ENCODE measurements at regions not wholly inside any gene's neighbourhood (a gene's known extent, or its start where the extent isn't known, plus 50 kb on each side); places are given as distances from the start of the nearest gene placed in this dataset.

DNA sequence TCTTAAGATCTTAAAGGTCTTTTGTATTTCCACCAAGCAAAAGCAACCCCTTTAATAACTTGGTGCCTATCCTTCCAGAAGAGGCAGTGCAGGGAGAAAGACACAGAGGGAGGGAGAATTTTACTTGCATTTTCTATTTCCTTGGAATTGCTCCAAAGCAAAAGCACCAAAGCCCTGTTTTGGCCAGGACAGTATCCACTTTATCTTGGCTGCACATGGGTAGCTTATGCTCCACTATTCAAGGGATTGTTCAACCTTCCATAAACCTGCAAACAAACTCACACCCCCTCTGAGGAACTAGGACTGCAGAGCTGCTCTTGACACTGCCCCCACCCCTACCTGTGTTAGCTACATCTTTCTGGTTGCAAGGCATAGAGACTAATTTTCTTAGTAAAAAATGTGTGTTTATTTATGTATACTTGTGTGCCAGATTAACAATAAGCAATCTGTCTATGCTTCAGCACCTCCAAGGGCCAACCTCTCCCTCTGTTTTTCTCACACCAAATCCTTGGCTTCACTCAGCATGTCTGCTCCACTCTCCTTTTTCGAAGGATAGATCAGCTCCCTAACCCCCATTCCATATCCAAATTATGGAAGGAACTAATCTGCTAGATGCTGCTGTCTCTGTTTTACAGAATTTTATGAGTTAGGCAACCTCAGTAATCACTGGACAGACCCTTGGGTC, 68.1 kb upstream of the KLF12 start:
- H3K27me3 Mint-ChIP-seq (ENCODE audit: insufficient read depth, low read depth, poor library complexity), result no peaks in the 10 kb centered on the region
- no peak overlapping the region for H3K27ac ChIP-seq (ENCODE audit: low read depth)
- no peak overlapping the region for H2AFZ ChIP-seq
- H3K4me3 Mint-ChIP-seq, result no peak overlapping the region
- H3K4me2 ChIP-seq, result no peak overlapping the region
- no peak overlapping the region for H3K27ac Mint-ChIP-seq
- no peaks in the 10 kb centered on the region for H3K79me2 ChIP-seq (replicated peaks; ENCODE audit: insufficient read depth)
- peaks cover 10% of the 10 kb centered on the region; the same call in 1 of the 3 replicates for H3K36me3 Mint-ChIP-seq (ENCODE audit: low read depth)
- no peak overlapping the region for H3K4me3 ChIP-seq
- no peaks in the 10 kb centered on the region for H3K27me3 ChIP-seq (ENCODE audit: insufficient read depth)
- H3K9me2 ChIP-seq (ENCODE audit: insufficient read depth), result no peaks in the 10 kb centered on the region
- H3K4me1 Mint-ChIP-seq, result peaks cover 8% of the 10 kb centered on the region; the same call in 2 of the 3 replicates
- H3F3A ChIP-seq (replicated peaks; ENCODE audit: low read depth), result no peaks in the 10 kb centered on the region
- H3K9me3 Mint-ChIP-seq, result peaks cover 27% of the 10 kb centered on the region
- no peaks in the 10 kb centered on the region for H3K4me1 ChIP-seq (ENCODE audit: insufficient read depth)
- no peaks in the 10 kb centered on the region for H3K36me3 ChIP-seq (ENCODE audit: insufficient read depth)
- TF ChIP-seq, protein P1, sequence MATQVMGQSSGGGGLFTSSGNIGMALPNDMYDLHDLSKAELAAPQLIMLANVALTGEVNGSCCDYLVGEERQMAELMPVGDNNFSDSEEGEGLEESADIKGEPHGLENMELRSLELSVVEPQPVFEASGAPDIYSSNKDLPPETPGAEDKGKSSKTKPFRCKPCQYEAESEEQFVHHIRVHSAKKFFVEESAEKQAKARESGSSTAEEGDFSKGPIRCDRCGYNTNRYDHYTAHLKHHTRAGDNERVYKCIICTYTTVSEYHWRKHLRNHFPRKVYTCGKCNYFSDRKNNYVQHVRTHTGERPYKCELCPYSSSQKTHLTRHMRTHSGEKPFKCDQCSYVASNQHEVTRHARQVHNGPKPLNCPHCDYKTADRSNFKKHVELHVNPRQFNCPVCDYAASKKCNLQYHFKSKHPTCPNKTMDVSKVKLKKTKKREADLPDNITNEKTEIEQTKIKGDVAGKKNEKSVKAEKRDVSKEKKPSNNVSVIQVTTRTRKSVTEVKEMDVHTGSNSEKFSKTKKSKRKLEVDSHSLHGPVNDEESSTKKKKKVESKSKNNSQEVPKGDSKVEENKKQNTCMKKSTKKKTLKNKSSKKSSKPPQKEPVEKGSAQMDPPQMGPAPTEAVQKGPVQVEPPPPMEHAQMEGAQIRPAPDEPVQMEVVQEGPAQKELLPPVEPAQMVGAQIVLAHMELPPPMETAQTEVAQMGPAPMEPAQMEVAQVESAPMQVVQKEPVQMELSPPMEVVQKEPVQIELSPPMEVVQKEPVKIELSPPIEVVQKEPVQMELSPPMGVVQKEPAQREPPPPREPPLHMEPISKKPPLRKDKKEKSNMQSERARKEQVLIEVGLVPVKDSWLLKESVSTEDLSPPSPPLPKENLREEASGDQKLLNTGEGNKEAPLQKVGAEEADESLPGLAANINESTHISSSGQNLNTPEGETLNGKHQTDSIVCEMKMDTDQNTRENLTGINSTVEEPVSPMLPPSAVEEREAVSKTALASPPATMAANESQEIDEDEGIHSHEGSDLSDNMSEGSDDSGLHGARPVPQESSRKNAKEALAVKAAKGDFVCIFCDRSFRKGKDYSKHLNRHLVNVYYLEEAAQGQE (IDR thresholded peaks at IDR 0.05; ENCODE audit: unreplicated experiment), result no peak
- TF ChIP-seq, protein P2, sequence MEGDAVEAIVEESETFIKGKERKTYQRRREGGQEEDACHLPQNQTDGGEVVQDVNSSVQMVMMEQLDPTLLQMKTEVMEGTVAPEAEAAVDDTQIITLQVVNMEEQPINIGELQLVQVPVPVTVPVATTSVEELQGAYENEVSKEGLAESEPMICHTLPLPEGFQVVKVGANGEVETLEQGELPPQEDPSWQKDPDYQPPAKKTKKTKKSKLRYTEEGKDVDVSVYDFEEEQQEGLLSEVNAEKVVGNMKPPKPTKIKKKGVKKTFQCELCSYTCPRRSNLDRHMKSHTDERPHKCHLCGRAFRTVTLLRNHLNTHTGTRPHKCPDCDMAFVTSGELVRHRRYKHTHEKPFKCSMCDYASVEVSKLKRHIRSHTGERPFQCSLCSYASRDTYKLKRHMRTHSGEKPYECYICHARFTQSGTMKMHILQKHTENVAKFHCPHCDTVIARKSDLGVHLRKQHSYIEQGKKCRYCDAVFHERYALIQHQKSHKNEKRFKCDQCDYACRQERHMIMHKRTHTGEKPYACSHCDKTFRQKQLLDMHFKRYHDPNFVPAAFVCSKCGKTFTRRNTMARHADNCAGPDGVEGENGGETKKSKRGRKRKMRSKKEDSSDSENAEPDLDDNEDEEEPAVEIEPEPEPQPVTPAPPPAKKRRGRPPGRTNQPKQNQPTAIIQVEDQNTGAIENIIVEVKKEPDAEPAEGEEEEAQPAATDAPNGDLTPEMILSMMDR (conservative IDR thresholded peaks at IDR 0.05; ENCODE audit: low read depth in 2 of 2), result no peak
- no peak for TF ChIP-seq NANOG (IDR thresholded peaks at IDR 0.05; ENCODE audit: borderline replicate concordance)
- no peak for TF ChIP-seq ZNF331 (CRISPR knock-in tag; IDR thresholded peaks at IDR 0.05; ENCODE audit: low read depth)
- TF ChIP-seq, protein P3, sequence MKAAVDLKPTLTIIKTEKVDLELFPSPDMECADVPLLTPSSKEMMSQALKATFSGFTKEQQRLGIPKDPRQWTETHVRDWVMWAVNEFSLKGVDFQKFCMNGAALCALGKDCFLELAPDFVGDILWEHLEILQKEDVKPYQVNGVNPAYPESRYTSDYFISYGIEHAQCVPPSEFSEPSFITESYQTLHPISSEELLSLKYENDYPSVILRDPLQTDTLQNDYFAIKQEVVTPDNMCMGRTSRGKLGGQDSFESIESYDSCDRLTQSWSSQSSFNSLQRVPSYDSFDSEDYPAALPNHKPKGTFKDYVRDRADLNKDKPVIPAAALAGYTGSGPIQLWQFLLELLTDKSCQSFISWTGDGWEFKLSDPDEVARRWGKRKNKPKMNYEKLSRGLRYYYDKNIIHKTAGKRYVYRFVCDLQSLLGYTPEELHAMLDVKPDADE (IDR thresholded peaks at IDR 0.05), result no peak
- no peak for TF ChIP-seq EZH2 (IDR thresholded peaks at IDR 0.05; ENCODE audit: low read depth, unreplicated experiment)
- TF ChIP-seq ZNF114 (CRISPR knock-in tag; IDR thresholded peaks at IDR 0.05), result no peak
- no peak for DNase-seq (ENCODE audit: low spot score)
- no peaks in the 10 kb centered on the region for H4K20me1 ChIP-seq (replicated peaks; ENCODE audit: insufficient read depth)
- no peak for ATAC-seq

DNA sequence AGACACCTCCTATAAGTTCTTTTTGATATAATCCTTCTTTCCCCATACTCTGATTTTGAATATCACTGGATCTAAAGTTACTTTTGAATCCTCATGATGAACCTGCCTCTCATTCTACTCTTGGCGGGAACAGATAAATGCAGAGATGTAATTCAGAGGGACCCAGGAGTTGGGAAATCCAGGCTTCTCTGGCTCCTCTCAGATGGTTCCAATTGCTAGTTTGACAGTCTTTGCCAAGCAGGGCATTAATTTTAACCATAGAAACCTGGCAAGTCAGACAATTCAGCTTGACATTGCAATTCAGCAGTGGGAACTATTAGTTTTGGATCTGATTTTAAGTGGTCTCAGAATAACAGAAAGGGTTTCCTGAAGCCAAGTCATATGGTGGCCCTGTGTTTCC, 67.3 kb upstream of the KLF12 start:
- Histone ChIP-seq H3F3A (replicated peaks; ENCODE audit: low read depth) (no peaks in the 10 kb centered on the region), H3K4me3 (no peak overlapping the region), H3K4me1 (ENCODE audit: insufficient read depth) (no peaks in the 10 kb centered on the region), H3K79me2 (replicated peaks; ENCODE audit: insufficient read depth) (no peaks in the 10 kb centered on the region), H4K20me1 (replicated peaks; ENCODE audit: insufficient read depth) (no peaks in the 10 kb centered on the region), H3K9me2 (ENCODE audit: insufficient read depth) (no peaks in the 10 kb centered on the region), H3K27ac (ENCODE audit: low read depth) (no peak overlapping the region), H3K27me3 (ENCODE audit: insufficient read depth) (no peaks in the 10 kb centered on the region), H3K4me2 (no peak overlapping the region), H2AFZ (no peak overlapping the region), H3K36me3 (ENCODE audit: insufficient read depth) (no peaks in the 10 kb centered on the region)
- Mint-ChIP-seq H3K9me3 (peaks cover 22% of the 10 kb centered on the region), H3K27me3 (ENCODE audit: insufficient read depth, low read depth, poor library complexity) (no peaks in the 10 kb centered on the region), H3K4me3 (no peak overlapping the region), H3K4me1 (peaks cover 8% of the 10 kb centered on the region; the same call in 2 of the 3 replicates), H3K27ac (no peak overlapping the region), H3K36me3 (ENCODE audit: low read depth) (peaks cover 10% of the 10 kb centered on the region; the same call in 1 of the 3 replicates)
- no peak for ATAC-seq
- no peak for DNase-seq (ENCODE audit: low spot score)
- TF ChIP-seq, protein P4, sequence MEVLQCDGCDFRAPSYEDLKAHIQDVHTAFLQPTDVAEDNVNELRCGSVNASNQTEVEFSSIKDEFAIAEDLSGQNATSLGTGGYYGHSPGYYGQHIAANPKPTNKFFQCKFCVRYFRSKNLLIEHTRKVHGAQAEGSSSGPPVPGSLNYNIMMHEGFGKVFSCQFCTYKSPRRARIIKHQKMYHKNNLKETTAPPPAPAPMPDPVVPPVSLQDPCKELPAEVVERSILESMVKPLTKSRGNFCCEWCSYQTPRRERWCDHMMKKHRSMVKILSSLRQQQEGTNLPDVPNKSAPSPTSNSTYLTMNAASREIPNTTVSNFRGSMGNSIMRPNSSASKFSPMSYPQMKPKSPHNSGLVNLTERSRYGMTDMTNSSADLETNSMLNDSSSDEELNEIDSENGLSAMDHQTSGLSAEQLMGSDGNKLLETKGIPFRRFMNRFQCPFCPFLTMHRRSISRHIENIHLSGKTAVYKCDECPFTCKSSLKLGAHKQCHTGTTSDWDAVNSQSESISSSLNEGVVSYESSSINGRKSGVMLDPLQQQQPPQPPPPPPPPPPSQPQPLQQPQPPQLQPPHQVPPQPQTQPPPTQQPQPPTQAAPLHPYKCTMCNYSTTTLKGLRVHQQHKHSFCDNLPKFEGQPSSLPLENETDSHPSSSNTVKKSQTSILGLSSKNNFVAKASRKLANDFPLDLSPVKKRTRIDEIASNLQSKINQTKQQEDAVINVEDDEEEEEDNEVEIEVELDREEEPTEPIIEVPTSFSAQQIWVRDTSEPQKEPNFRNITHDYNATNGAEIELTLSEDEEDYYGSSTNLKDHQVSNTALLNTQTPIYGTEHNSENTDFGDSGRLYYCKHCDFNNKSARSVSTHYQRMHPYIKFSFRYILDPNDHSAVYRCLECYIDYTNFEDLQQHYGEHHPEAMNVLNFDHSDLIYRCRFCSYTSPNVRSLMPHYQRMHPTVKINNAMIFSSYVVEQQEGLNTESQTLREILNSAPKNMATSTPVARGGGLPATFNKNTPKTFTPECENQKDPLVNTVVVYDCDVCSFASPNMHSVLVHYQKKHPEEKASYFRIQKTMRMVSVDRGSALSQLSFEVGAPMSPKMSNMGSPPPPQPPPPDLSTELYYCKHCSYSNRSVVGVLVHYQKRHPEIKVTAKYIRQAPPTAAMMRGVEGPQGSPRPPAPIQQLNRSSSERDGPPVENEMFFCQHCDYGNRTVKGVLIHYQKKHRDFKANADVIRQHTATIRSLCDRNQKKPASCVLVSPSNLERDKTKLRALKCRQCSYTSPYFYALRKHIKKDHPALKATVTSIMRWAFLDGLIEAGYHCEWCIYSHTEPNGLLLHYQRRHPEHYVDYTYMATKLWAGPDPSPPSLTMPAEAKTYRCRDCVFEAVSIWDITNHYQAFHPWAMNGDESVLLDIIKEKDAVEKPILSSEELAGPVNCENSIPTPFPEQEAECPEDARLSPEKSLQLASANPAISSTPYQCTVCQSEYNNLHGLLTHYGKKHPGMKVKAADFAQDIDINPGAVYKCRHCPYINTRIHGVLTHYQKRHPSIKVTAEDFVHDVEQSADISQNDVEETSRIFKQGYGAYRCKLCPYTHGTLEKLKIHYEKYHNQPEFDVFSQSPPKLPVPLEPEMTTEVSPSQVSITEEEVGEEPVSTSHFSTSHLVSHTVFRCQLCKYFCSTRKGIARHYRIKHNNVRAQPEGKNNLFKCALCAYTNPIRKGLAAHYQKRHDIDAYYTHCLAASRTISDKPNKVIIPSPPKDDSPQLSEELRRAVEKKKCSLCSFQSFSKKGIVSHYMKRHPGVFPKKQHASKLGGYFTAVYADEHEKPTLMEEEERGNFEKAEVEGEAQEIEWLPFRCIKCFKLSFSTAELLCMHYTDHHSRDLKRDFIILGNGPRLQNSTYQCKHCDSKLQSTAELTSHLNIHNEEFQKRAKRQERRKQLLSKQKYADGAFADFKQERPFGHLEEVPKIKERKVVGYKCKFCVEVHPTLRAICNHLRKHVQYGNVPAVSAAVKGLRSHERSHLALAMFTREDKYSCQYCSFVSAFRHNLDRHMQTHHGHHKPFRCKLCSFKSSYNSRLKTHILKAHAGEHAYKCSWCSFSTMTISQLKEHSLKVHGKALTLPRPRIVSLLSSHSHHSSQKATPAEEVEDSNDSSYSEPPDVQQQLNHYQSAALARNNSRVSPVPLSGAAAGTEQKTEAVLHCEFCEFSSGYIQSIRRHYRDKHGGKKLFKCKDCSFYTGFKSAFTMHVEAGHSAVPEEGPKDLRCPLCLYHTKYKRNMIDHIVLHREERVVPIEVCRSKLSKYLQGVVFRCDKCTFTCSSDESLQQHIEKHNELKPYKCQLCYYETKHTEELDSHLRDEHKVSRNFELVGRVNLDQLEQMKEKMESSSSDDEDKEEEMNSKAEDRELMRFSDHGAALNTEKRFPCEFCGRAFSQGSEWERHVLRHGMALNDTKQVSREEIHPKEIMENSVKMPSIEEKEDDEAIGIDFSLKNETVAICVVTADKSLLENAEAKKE (CRISPR knock-in tag; IDR thresholded peaks at IDR 0.05), result no peak
